SU-DHL-6 (cell line): ENCODE measurements at regions not wholly inside any gene's neighbourhood (a gene's known extent, or its start where the extent isn't known, plus 50 kb on each side); places are given as distances from the start of the nearest gene placed in this dataset.

ENCODE experiments used
- H2AFZ ChIP-seq: fragments of 200-600 bp; sonication (generic); 2 replicates; pipeline ENCODE4 v1.6.1; 2014; ENCODE audit warnings: low read depth, mild to moderate bottlenecking, moderate library complexity, mixed read lengths, antibody characterized with exemption, low read length; ENCODE audit not compliant: severe bottlenecking
- H3F3A ChIP-seq: fragments of 200-600 bp; shearing (Covaris generic); 2 replicates; pipeline ENCODE4 v1.6.0; 2016; ENCODE audit warnings: antibody characterized with exemption, mild to moderate bottlenecking; ENCODE audit not compliant: insufficient read depth
- H3K27ac ChIP-seq: fragments of 200-600 bp; sonication (generic); 2 replicates; pipeline ENCODE4 v1.5.1; 2016; ENCODE audit warnings: low read depth, mild to moderate bottlenecking, low read length, moderate library complexity, mixed read lengths
- H3K27me3 ChIP-seq: fragments of 200-600 bp; sonication (generic), shearing (Covaris generic); 2 replicates; pipeline ENCODE4 v1.6.0; 2014; ENCODE audit warnings: mild to moderate bottlenecking, low read length
- H3K36me3 ChIP-seq: fragments of 200-600 bp; sonication (generic); 2 replicates; pipeline ENCODE4 v1.6.1; 2014; ENCODE audit warnings: mild to moderate bottlenecking, low read length, mixed read lengths
- H3K4me2 ChIP-seq: fragments of 300-600, 200-600 bp; shearing (Covaris generic), sonication (generic); 2 replicates; pipeline ENCODE4 v1.6.0; 2014; ENCODE audit warnings: low read length, low read depth, mild to moderate bottlenecking; ENCODE audit not compliant: poor library complexity, severe bottlenecking
- H3K4me3 ChIP-seq: fragments of 200-600 bp; sonication (generic); 2 replicates; pipeline ENCODE4 v1.5.1; 2014; ENCODE audit warnings: antibody characterized with exemption, low read length, mild to moderate bottlenecking, mixed read lengths; ENCODE audit not compliant: insufficient read depth, poor library complexity, severe bottlenecking
- H3K79me2 ChIP-seq: fragments of 200-600 bp; sonication (generic); 2 replicates; pipeline ENCODE4 v1.6.1; 2014; ENCODE audit warnings: mild to moderate bottlenecking, low read length, moderate library complexity; ENCODE audit not compliant: insufficient read depth
- H3K9ac ChIP-seq: fragments of 200-600 bp; sonication (generic); 2 replicates; pipeline ENCODE4 v1.7.0; 2014; ENCODE audit warnings: mild to moderate bottlenecking, low read length
- H3K9me2 ChIP-seq: fragments of 200-600 bp; sonication (generic); replicated peaks from 2 replicates; pipeline ENCODE4 v1.6.1; 2014; ENCODE audit warnings: low read length; ENCODE audit not compliant: insufficient read depth
- H3K9me3 ChIP-seq: fragments of 200-600 bp; sonication (generic); 2 replicates; pipeline ENCODE4 v1.6.1; 2014; ENCODE audit warnings: low read length, mixed read lengths; ENCODE audit not compliant: insufficient read depth
- H4K20me1 ChIP-seq: fragments of 200-600 bp; sonication (generic); 2 replicates; pipeline ENCODE4 v1.6.1; 2014; ENCODE audit warnings: low read depth, mild to moderate bottlenecking, antibody characterized with exemption, low read length, moderate library complexity, mixed read lengths
- EZH2phosphoT487 ChIP-seq: fragments of 200-600 bp; sonication (generic), shearing (Covaris generic); conservative IDR thresholded peaks from 2 replicates; pipeline ENCODE4 v1.6.1; 2018; ENCODE audit warnings: mild to moderate bottlenecking, antibody characterized with exemption, low read length, moderate library complexity, mixed read lengths
- TF ChIP-seq, protein P1 (sequence below): fragments of 200-600 bp; sonication (generic); IDR thresholded peaks from one replicate; pipeline ENCODE4 v1.5.1; 2017; ENCODE audit warnings: antibody characterized with exemption, mild to moderate bottlenecking, low read length, moderate library complexity; ENCODE audit not compliant: insufficient read depth, poor library complexity, severe bottlenecking

DNA sequence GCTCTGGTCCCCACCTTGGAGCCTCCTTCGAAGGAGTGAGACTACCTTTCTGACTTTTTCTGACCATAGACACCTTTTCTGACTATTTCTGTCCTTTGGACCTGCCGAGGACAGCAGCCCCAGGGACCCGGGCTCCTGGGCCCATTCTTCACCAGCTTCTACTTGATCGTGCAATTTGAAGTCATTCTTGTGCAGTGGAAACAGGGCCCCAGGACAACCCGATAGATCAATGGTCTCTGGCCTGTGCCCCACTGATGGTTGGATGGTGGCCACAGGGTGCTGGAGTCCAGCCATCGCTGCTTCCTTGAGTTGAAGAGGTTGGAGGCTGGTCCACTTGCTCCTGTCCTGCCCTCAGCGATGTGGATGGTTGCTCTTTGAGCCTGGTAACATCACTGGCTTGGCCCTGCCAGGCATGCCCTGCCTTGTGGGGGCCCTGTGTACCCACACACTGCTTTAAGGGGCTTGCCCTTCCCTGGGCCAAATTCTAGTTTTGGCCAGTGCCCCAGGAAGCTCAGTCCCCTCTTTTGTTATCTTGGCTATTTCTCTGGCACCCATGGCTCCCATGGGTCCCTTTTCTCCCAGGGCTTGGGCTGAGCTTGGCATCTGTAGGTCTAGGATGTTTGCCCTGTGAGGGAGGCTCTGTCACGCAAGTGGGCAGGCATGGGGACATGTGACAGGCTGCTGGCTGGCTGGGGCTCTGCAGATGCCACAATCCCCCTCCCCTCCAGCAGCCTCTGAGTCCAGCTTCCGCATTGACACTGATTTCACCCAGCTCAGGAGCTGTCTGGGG, 375.6 kb upstream of the NUPR2 start:
- H2AFZ ChIP-seq, result no peak overlapping the region
- H3K27me3 ChIP-seq, result no peaks in the 10 kb centered on the region

DNA sequence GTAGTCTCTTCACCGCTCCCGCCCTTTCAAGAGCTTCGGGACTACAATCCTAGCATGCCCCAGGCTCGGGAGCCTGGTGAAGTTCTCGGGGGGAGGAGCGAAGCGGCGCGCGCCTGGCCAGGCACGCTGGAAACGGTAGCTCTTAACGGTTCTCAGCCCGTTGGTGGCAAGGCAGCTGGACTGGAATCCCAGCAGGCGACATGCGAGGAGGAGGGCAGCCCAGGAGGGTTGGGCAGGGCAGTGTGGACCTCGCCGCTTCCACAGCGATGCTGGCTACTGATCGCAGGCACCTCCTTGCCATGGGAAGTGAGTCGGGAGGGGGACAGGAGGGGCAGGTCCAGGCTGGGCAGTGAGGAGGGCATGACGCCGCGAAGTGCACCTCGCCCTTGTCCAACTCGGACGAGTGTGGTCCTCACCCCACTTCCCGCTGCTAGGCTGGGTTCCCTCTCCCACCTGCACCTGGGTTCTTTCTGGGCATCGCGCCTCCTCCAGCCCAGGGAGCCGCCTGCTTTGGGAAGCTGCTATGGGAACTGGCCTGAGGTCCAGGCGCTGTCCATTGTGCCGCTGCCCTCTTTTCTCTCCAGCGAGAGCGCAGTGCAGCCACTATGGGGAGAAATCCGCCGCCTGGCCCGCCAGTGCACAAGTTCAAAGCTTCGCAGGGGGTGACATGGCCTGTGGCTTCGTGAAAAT, 367.8 kb upstream of the NUPR2 start:
- H3K27me3 ChIP-seq, result no peaks in the 10 kb centered on the region
- H4K20me1 ChIP-seq, result no peaks in the 10 kb centered on the region
- no peak overlapping the region for H3K9ac ChIP-seq
- no peak overlapping the region for H2AFZ ChIP-seq
- H3F3A ChIP-seq, result no peaks in the 10 kb centered on the region
- no peaks in the 10 kb centered on the region for H3K9me2 ChIP-seq
- no peak overlapping the region for H3K4me2 ChIP-seq
- TF ChIP-seq, protein P1, sequence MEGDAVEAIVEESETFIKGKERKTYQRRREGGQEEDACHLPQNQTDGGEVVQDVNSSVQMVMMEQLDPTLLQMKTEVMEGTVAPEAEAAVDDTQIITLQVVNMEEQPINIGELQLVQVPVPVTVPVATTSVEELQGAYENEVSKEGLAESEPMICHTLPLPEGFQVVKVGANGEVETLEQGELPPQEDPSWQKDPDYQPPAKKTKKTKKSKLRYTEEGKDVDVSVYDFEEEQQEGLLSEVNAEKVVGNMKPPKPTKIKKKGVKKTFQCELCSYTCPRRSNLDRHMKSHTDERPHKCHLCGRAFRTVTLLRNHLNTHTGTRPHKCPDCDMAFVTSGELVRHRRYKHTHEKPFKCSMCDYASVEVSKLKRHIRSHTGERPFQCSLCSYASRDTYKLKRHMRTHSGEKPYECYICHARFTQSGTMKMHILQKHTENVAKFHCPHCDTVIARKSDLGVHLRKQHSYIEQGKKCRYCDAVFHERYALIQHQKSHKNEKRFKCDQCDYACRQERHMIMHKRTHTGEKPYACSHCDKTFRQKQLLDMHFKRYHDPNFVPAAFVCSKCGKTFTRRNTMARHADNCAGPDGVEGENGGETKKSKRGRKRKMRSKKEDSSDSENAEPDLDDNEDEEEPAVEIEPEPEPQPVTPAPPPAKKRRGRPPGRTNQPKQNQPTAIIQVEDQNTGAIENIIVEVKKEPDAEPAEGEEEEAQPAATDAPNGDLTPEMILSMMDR, result no peak
- H3K36me3 ChIP-seq, result no peaks in the 10 kb centered on the region
- H3K4me3 ChIP-seq, result no peak overlapping the region
- no peak overlapping the region for H3K27ac ChIP-seq
- H3K79me2 ChIP-seq, result no peaks in the 10 kb centered on the region
- H3K9me3 ChIP-seq, result peaks cover 19% of the 10 kb centered on the region; the same call in 1 of the 2 replicates

More for the DNA sequence above, 375.6 kb upstream of the NUPR2 start:
- Histone ChIP-seq H3K9me2 (no peaks in the 10 kb centered on the region), H3F3A (no peaks in the 10 kb centered on the region), H4K20me1 (no peaks in the 10 kb centered on the region), H3K9me3 (peaks cover 10% of the 10 kb centered on the region; the same call in 1 of the 2 replicates), H3K36me3 (no peaks in the 10 kb centered on the region), H3K27ac (no peak overlapping the region), H3K4me3 (no peak overlapping the region), H3K4me2 (no peak overlapping the region), H3K79me2 (no peaks in the 10 kb centered on the region), H3K9ac (no peak overlapping the region)
- no peak for TF ChIP-seq EZH2phosphoT487

DNA sequence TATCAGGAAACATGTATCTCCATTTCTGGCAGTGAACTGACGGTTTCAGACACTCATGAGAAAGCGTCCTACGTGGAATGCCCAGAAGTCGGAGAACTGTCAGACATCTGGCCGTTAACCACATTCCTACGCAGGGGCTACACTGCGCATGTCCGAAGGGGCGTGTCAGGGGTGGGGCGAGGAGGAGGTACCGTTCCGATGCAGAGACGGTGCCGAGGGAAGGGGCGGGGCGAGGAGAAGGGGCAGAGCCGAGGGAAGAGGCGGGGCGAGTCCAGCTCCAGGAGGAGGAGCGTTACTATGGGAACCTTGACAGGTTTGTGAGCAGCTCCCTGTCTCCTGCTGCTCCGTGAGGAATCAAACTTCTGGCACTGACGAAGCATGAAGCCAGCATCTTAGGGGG, 366.9 kb upstream of the NUPR2 start:
- no peak overlapping the region for H3K27ac ChIP-seq
- H3K9me2 ChIP-seq, result no peaks in the 10 kb centered on the region
- H3K4me3 ChIP-seq, result no peak overlapping the region
- H3K9ac ChIP-seq, result no peak overlapping the region
- no peak overlapping the region for H3K4me2 ChIP-seq
- no peaks in the 10 kb centered on the region for H3K36me3 ChIP-seq
- no peaks in the 10 kb centered on the region for H3K27me3 ChIP-seq
- H3K79me2 ChIP-seq, result no peaks in the 10 kb centered on the region
- no peaks in the 10 kb centered on the region for H3F3A ChIP-seq
- no peak overlapping the region for H2AFZ ChIP-seq
- no peaks in the 10 kb centered on the region for H4K20me1 ChIP-seq
- H3K9me3 ChIP-seq, result peaks cover 21% of the 10 kb centered on the region; the same call in 1 of the 2 replicates
- no peak for TF ChIP-seq EZH2phosphoT487
- TF ChIP-seq, protein P1, result no peak

DNA sequence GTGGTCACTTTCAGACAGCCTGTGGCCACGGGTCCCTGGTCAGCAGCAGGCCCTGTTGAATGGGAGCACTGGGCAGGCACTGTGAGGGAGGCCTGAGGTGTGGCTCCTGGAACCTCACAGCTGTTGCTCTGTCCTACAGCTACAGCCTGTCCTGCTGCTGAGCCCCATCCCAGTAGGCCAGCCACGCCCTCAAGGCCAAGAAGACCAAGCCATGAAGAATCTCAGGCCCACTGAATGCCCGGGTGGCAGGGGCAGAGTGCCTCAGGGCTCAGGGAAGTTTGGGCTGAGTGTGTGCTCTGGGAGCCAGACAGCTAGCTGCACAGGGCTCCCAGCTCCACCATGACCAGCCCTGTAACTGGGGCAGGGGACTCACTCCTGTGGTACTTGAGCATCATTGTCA, 363.5 kb upstream of the NUPR2 start:
- H3K36me3 ChIP-seq, result no peaks in the 10 kb centered on the region
- no peak overlapping the region for H3K4me3 ChIP-seq
- H3K79me2 ChIP-seq, result no peaks in the 10 kb centered on the region
- no peaks in the 10 kb centered on the region for H3K9me2 ChIP-seq
- no peaks in the 10 kb centered on the region for H4K20me1 ChIP-seq
- H2AFZ ChIP-seq, result no peak overlapping the region
- H3K9ac ChIP-seq, result no peak overlapping the region
- no peaks in the 10 kb centered on the region for H3F3A ChIP-seq
- no peak overlapping the region for H3K4me2 ChIP-seq
- H3K9me3 ChIP-seq, result peaks cover 33% of the 10 kb centered on the region; the same call in 1 of the 2 replicates
- no peak for TF ChIP-seq EZH2phosphoT487
- TF ChIP-seq, protein P1, result no peak
- no peak overlapping the region for H3K27ac ChIP-seq
- no peaks in the 10 kb centered on the region for H3K27me3 ChIP-seq
